ENCODE measurements at regions not wholly inside any gene's neighbourhood (a gene's known extent, or its start where the extent isn't known, plus 50 kb on each side); places are given as distances from the start of the nearest gene placed in this dataset.

DNA sequence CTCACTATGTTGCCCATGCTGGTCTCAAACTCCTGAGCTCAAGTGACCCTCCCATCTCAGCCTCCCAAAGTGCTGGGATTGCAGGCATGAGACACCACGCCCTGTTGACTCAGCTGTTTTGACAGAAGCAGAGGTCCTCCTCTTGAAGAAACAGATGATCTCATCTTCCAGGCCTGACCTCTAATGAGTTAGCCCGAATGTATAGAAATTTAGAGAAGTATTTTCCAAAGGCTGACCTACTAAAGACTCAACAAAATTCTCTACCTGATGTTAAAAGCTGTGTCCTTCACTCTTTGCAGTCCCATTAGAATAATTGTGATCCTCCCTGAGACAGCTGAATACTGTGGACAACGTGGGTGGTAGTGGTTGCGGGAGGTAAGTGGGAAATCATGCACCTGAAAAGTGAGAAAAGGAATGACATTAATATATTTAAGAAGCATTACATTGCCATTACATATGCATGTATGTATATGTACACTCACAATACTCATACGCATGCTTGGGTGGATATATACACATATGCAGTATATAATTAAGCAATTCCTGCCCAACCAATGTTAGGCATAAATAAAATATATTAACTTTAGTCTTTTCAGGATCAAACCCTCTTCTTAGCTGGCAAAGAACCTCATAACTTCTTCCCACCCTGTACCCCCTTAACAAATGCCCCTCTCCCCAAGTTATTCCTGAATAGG lies 204.6 kb upstream of the NR2F2 start:
- TF ChIP-seq SIN3A (IDR thresholded peaks at IDR 0.05; ENCODE audit: borderline replicate concordance, insufficient read depth, low read length) (no peak), TAF1 (IDR thresholded peaks at IDR 0.05; ENCODE audit: borderline replicate concordance, insufficient read depth, low read length) (no peak), POLR2AphosphoS5 (IDR thresholded peaks at IDR 0.05; ENCODE audit: low read depth, low read length) (no peak), FOXP2 (optimal IDR thresholded peaks at IDR 0.05; ENCODE audit: borderline replicate concordance, extremely low read depth, extremely low read length, insufficient read depth) (no peak)
- TF ChIP-seq, protein P1, sequence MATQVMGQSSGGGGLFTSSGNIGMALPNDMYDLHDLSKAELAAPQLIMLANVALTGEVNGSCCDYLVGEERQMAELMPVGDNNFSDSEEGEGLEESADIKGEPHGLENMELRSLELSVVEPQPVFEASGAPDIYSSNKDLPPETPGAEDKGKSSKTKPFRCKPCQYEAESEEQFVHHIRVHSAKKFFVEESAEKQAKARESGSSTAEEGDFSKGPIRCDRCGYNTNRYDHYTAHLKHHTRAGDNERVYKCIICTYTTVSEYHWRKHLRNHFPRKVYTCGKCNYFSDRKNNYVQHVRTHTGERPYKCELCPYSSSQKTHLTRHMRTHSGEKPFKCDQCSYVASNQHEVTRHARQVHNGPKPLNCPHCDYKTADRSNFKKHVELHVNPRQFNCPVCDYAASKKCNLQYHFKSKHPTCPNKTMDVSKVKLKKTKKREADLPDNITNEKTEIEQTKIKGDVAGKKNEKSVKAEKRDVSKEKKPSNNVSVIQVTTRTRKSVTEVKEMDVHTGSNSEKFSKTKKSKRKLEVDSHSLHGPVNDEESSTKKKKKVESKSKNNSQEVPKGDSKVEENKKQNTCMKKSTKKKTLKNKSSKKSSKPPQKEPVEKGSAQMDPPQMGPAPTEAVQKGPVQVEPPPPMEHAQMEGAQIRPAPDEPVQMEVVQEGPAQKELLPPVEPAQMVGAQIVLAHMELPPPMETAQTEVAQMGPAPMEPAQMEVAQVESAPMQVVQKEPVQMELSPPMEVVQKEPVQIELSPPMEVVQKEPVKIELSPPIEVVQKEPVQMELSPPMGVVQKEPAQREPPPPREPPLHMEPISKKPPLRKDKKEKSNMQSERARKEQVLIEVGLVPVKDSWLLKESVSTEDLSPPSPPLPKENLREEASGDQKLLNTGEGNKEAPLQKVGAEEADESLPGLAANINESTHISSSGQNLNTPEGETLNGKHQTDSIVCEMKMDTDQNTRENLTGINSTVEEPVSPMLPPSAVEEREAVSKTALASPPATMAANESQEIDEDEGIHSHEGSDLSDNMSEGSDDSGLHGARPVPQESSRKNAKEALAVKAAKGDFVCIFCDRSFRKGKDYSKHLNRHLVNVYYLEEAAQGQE (IDR thresholded peaks at IDR 0.05; ENCODE audit: insufficient read depth in 1 of 2, low read depth in 2 of 2, low read length in 2 of 2), result no peak

DNA sequence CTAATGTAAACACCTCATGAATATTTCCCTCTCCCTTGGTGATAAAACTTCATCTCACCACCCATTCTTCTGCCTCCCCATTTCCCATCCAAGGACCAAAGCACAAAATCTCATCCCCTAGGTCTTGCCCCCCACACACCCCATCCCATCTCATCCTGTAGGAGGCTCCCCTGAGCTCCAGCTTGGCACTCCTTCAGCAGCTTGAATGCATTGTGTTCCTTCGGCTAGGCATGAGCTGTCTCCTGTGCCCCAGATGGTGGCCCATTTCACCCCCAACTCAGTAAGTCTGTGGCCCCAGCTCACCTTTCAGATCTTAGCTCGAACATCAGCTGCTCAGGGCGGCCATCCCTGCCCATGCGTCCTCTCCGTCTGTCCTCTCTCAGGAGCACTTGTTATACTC lies 203.6 kb upstream of the NR2F2 start:
- no peak for TF ChIP-seq FOXP2 (optimal IDR thresholded peaks at IDR 0.05; ENCODE audit: borderline replicate concordance, extremely low read depth, extremely low read length, insufficient read depth)
- TF ChIP-seq, protein P1 (IDR thresholded peaks at IDR 0.05; ENCODE audit: insufficient read depth in 1 of 2, low read depth in 2 of 2, low read length in 2 of 2), result no peak
- no peak for TF ChIP-seq POLR2AphosphoS5 (IDR thresholded peaks at IDR 0.05; ENCODE audit: low read depth, low read length)
- TF ChIP-seq TAF1 (IDR thresholded peaks at IDR 0.05; ENCODE audit: borderline replicate concordance, insufficient read depth, low read length), result no peak
- TF ChIP-seq SIN3A (IDR thresholded peaks at IDR 0.05; ENCODE audit: borderline replicate concordance, insufficient read depth, low read length), result no peak

DNA sequence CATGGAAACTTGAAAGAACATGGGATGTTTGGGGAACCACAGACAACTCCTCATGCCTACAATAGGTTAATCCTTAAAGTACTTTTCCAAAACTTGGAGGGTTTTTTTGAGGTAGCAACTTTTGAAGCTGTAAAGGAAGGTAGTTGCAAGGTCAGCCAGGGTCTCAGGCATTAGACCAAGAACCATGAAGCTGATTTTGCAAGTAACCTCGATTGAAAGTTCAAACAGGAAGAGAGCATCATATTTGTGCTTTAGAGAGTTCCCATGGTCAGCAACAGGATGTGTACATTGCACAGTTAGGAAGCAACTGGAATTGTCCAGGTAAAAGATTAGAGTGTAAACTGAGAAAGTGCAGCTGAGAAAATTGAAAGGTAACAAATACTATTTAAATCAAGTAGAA lies 199.8 kb upstream of the NR2F2 start:
- TF ChIP-seq TAF1 (IDR thresholded peaks at IDR 0.05; ENCODE audit: borderline replicate concordance, insufficient read depth, low read length) (no peak), POLR2AphosphoS5 (IDR thresholded peaks at IDR 0.05; ENCODE audit: low read depth, low read length) (no peak), FOXP2 (optimal IDR thresholded peaks at IDR 0.05; ENCODE audit: borderline replicate concordance, extremely low read depth, extremely low read length, insufficient read depth) (no peak), SIN3A (IDR thresholded peaks at IDR 0.05; ENCODE audit: borderline replicate concordance, insufficient read depth, low read length) (no peak)
- TF ChIP-seq, protein P1 (IDR thresholded peaks at IDR 0.05; ENCODE audit: insufficient read depth in 1 of 2, low read depth in 2 of 2, low read length in 2 of 2), result no peak

DNA sequence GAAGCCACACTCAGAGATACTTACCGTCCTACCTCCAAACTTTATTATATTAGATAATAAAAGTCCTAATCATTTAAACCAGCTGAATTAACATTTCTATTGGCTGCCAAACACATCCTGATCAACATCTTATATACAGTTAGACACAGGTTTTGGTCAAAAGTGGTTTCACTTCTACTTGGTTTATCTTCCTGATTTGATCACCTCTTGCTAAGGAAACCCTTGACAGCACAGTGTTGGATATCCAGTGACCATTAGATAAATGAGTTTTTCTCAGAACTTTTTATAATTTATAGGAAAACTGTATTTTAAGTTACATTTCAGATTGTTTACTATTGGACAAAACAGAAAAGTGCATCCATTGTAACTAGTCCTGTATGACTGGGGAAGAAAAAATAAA lies 198.4 kb upstream of the NR2F2 start:
- TF ChIP-seq SIN3A (IDR thresholded peaks at IDR 0.05; ENCODE audit: borderline replicate concordance, insufficient read depth, low read length) (no peak), POLR2AphosphoS5 (IDR thresholded peaks at IDR 0.05; ENCODE audit: low read depth, low read length) (no peak), FOXP2 (optimal IDR thresholded peaks at IDR 0.05; ENCODE audit: borderline replicate concordance, extremely low read depth, extremely low read length, insufficient read depth) (no peak)

DNA sequence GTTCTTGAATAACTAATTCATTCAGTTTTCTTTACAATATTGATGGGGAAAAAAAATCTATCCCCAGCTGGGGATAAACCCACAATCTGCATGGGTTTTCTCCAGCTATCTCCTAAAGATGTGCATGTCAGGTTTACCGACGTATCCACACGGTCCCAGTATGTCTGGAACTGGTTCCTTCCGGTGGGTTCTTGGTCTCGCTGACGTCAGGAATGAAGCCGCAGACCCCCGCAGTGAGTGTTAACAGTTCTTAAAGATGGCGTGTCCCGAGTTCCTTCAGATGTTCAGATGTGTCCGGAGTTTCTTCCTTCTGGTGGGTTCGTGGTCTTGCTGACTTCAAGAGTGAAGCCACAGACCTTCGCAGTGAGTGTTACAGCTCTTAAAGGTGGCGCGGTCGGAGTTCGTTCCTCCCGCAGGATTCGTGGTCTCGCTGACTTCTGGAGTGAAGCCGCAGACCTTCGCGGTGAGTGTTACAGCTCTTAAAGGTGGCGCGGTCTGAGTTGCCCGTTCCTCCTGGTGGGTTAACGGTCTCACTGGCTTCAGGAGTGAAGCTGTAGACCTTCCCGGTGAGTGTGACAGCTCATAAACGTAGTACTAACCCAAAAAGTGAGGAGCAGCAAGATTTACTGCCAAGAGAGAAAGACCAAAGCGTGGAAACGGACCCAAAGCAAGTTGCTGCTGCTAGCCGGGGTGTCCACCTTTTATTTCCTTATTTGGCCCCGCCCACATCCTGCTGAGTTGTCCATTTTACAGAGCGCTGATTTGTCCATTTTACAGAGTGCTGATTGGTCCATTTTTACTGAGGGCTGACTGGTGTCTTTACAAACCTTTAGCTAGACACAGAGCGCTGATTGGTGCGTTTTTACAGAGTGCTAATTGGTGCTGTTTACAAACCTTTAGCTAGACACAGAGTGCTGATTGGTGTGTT lies 195.1 kb upstream of the NR2F2 start:
- TF ChIP-seq FOXP2 (optimal IDR thresholded peaks at IDR 0.05; ENCODE audit: borderline replicate concordance, extremely low read depth, extremely low read length, insufficient read depth) (no peak), TAF1 (IDR thresholded peaks at IDR 0.05; ENCODE audit: borderline replicate concordance, insufficient read depth, low read length) (no peak), SIN3A (IDR thresholded peaks at IDR 0.05; ENCODE audit: borderline replicate concordance, insufficient read depth, low read length) (no peak), POLR2AphosphoS5 (IDR thresholded peaks at IDR 0.05; ENCODE audit: low read depth, low read length) (no peak)
- TF ChIP-seq, protein P1 (IDR thresholded peaks at IDR 0.05; ENCODE audit: insufficient read depth in 1 of 2, low read depth in 2 of 2, low read length in 2 of 2), result no peak

Measured in PFSK-1 (cell line).